OCI-LY3 (cell line): ENCODE measurements at regions not wholly inside any gene's neighbourhood (a gene's known extent, or its start where the extent isn't known, plus 50 kb on each side); places are given as distances from the start of the nearest gene placed in this dataset.

ENCODE experiments used
- H2AFZ ChIP-seq: fragments of 200-600, 300-600 bp; shearing (Covaris generic); 2 replicates; pipeline ENCODE4 v1.6.0; 2014; ENCODE audit warnings: antibody characterized with exemption, low read depth, low read length
- H3K27ac ChIP-seq: fragments of 200-600, 300-600 bp; sonication (generic); 2 replicates; pipeline ENCODE4 v1.5.1; 2014; ENCODE audit warnings: mild to moderate bottlenecking, low read length, moderate library complexity, mixed read lengths
- H3K27me3 ChIP-seq: fragments of 200-600, 300-600 bp; sonication (generic); 2 replicates; pipeline ENCODE4 v1.6.1; 2014; ENCODE audit warnings: low read depth, low read length, mixed read lengths
- H3K36me3 ChIP-seq: fragments of 200-600, 300-600 bp; sonication (generic); replicated peaks from 2 replicates; pipeline ENCODE3; 2014; ENCODE audit warnings: low read depth, low read length, mixed read lengths
- H3K4me1 ChIP-seq: fragments of 300-600, 200-600 bp; sonication (generic); 2 replicates; pipeline ENCODE4 v1.6.1; 2014; ENCODE audit warnings: low read length, mixed read lengths
- H3K4me2 ChIP-seq: fragments of 200-600, 300-600 bp; sonication (generic); 2 replicates; pipeline ENCODE4 v1.6.1; 2014; ENCODE audit warnings: low read length, mixed read lengths
- H3K4me3 ChIP-seq: fragments of 300-600, 200-600 bp; sonication (generic); 2 replicates; pipeline ENCODE4 v1.5.1; 2014; ENCODE audit warnings: antibody characterized with exemption, mild to moderate bottlenecking, low read length, moderate library complexity
- H3K79me2 ChIP-seq: fragments of 300-600, 200-600 bp; shearing (Covaris generic); 2 replicates; pipeline ENCODE4 v1.6.1; 2014; ENCODE audit warnings: mild to moderate bottlenecking, low read length, mixed read lengths
- H3K9ac ChIP-seq: fragments of 300-600, 200-600 bp; shearing (Covaris generic); 2 replicates; pipeline ENCODE4 v1.6.0; 2014; ENCODE audit warnings: mild to moderate bottlenecking, low read length, moderate library complexity
- H3K9me3 ChIP-seq: fragments of 200-600, 300-600 bp; shearing (Covaris generic); 2 replicates; pipeline ENCODE4 v1.6.1; 2014; ENCODE audit warnings: low read length, mixed read lengths; ENCODE audit not compliant: insufficient read depth
- H4K20me1 ChIP-seq: fragments of 200-600, 300-600 bp; sonication (generic); 2 replicates; pipeline ENCODE4 v1.6.1; 2016; ENCODE audit warnings: low read length, mixed read lengths; ENCODE audit not compliant: insufficient read depth
- EZH2phosphoT487 ChIP-seq: fragments of 200-600 bp; shearing (Covaris generic); IDR thresholded peaks from 2 replicates; pipeline ENCODE4 v1.6.1; 2018; ENCODE audit warnings: antibody characterized with exemption, mixed run types, low read depth
- TF ChIP-seq, protein P1 (sequence below): fragments of 200-600, 300-600 bp; sonication (generic); IDR thresholded peaks from 2 replicates; pipeline ENCODE4 v1.5.1; 2014; ENCODE audit warnings: antibody characterized with exemption, low read length, low read depth

DNA sequence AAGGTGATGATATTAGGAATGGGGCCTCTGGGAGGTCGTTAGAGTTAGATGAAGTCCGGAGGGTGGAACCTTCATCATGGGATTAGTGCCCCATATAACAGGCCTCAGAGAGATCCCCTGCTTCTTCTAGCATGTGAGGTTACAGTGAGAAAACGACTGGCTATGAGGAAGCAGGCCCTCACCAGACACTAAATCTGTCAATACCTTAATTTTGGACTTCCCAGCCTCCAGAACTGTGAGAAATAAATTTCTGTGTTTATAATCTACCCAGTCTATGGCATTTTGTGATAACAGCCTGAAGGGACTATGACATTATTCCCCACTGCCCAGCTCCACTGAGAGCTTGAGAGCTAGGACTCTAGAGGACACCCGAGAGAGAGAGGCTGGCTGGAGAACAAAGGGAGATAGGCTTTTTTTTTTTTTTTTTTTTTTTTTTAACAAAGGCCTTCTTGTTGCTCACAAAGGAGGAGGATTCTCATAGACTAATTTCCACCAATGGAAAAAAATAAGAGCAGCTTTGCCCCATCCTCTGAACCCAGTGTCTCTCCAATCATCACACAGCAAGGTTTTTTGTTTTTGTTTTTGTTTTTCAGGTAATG is 87.8 kb upstream of the EEA1 start:
- H3K4me1 ChIP-seq = peaks cover 11% of the 10 kb centered on the region; the same call in 1 of the 2 replicates
- H3K9me3 ChIP-seq = no peaks in the 10 kb centered on the region
- no peak overlapping the region for H3K9ac ChIP-seq
- H3K27ac ChIP-seq = no peak overlapping the region
- no peaks in the 10 kb centered on the region for H4K20me1 ChIP-seq
- TF ChIP-seq, protein P1, sequence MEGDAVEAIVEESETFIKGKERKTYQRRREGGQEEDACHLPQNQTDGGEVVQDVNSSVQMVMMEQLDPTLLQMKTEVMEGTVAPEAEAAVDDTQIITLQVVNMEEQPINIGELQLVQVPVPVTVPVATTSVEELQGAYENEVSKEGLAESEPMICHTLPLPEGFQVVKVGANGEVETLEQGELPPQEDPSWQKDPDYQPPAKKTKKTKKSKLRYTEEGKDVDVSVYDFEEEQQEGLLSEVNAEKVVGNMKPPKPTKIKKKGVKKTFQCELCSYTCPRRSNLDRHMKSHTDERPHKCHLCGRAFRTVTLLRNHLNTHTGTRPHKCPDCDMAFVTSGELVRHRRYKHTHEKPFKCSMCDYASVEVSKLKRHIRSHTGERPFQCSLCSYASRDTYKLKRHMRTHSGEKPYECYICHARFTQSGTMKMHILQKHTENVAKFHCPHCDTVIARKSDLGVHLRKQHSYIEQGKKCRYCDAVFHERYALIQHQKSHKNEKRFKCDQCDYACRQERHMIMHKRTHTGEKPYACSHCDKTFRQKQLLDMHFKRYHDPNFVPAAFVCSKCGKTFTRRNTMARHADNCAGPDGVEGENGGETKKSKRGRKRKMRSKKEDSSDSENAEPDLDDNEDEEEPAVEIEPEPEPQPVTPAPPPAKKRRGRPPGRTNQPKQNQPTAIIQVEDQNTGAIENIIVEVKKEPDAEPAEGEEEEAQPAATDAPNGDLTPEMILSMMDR = no peak
- TF ChIP-seq EZH2phosphoT487 = no peak
- H3K36me3 ChIP-seq = no peaks in the 10 kb centered on the region
- no peak overlapping the region for H3K4me3 ChIP-seq
- H3K4me2 ChIP-seq = no peak overlapping the region
- no peaks in the 10 kb centered on the region for H3K79me2 ChIP-seq
- no peaks in the 10 kb centered on the region for H3K27me3 ChIP-seq
- no peak overlapping the region for H2AFZ ChIP-seq

DNA sequence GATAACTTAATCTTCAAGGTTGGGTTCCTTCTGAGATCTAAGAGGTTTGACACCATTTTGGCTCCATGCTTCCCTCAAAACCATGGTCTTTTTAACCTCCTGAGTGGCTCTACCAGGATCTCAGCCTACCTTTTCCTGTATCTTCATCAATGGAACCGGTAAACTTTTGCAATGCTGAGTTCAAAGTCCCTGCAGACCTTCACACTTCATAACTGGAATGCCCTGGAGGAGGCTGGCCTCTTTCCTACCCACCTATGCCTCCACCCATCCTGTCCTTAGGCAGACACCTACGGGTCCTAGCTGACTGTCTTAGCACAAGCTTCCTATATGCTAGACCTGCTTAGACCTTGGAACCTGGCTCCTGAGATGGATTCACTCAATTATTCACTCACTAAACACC is 89.5 kb upstream of the EEA1 start:
- TF ChIP-seq, protein P1 = no peak
- TF ChIP-seq EZH2phosphoT487 = no peak
- no peaks in the 10 kb centered on the region for H3K27me3 ChIP-seq
- H3K27ac ChIP-seq = no peak overlapping the region

DNA sequence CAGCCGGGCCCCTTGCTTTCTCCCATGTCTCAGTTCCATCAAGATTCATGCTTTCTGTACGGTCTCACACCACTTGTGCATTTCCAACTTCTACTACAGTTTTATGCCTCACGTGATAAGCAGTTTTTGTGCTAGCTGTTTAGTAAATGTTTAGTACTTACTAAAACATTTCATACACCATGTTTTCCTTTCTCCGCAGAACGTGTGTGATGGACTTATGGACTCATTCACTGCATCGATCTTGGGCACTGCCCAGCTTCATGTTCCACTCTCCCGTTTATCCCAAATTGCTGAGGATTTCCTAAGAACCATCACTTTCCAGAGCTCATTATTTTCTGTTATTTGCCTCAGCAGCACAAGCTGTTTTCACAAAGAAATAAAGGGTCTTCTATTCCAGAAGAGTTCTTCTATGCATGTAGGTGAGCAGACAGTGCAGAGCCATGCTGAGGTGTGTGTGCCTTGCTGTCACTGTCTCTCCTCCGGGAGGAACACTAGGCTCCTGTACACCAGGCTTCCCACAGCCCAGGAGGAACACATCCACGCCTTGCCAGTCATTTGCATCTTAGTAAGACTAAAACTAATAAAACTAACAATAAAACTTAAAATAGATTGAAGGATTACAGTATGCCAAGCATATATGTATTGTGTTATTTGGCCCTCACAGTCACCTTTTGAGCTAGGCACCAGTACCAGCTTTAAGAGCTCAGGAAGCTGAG is 90.3 kb upstream of the EEA1 start:
- no peak overlapping the region for H3K9ac ChIP-seq
- H2AFZ ChIP-seq = no peak overlapping the region
- H3K36me3 ChIP-seq = no peaks in the 10 kb centered on the region
- no peaks in the 10 kb centered on the region for H3K79me2 ChIP-seq
- TF ChIP-seq, protein P1 = no peak
- no peak for TF ChIP-seq EZH2phosphoT487
- H3K27ac ChIP-seq = no peak overlapping the region
- no peak overlapping the region for H3K4me2 ChIP-seq
- H3K27me3 ChIP-seq = no peaks in the 10 kb centered on the region
- no peaks in the 10 kb centered on the region for H4K20me1 ChIP-seq
- H3K4me3 ChIP-seq = no peak overlapping the region
- no peaks in the 10 kb centered on the region for H3K9me3 ChIP-seq
- H3K4me1 ChIP-seq = no peaks in the 10 kb centered on the region

More for the DNA sequence above, 89.5 kb upstream of the EEA1 start:
- H3K4me1 ChIP-seq = peaks cover 5% of the 10 kb centered on the region; the same call in 1 of the 2 replicates
- H3K4me2 ChIP-seq = no peak overlapping the region
- no peaks in the 10 kb centered on the region for H3K9me3 ChIP-seq
- no peak overlapping the region for H3K4me3 ChIP-seq
- no peaks in the 10 kb centered on the region for H3K36me3 ChIP-seq
- no peaks in the 10 kb centered on the region for H4K20me1 ChIP-seq
- no peaks in the 10 kb centered on the region for H3K79me2 ChIP-seq
- H2AFZ ChIP-seq = no peak overlapping the region
- H3K9ac ChIP-seq = no peak overlapping the region

DNA sequence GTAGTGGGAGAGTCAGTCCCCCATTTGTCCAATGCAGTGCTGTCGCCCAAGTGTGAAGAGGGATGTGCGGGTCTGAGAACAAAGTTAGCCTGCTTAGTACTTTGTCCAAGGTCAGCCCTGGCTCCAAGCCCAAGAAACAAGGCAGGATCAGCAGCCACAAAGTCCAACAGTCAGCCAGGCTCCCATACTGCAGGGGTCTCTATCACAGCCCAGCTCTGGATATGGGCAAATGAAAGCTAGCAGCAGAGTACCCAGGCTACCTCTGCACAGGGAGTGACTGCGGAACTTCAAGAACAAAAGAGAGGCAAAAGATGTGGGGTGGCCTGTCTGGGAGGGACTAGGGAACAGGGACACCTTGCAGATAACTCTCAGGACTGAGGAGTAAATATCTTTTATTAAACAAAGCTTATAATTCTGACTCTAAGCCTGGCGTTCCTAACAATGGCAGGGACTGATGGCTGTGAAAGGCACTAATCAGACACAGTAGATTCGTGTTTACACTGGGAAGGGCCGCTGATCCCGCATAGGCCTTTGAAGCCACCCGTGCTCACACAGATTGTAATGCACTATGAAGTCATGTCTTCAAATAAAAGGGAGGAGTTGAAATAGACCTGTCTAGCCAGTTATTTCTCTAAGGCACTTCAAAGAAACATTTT is 91.0 kb upstream of the EEA1 start:
- no peak overlapping the region for H2AFZ ChIP-seq
- no peak overlapping the region for H3K4me3 ChIP-seq
- H3K9ac ChIP-seq = no peak overlapping the region
- no peak for TF ChIP-seq EZH2phosphoT487
- TF ChIP-seq, protein P1 = no peak
- no peaks in the 10 kb centered on the region for H3K4me1 ChIP-seq
- H4K20me1 ChIP-seq = no peaks in the 10 kb centered on the region
- no peak overlapping the region for H3K4me2 ChIP-seq
- H3K36me3 ChIP-seq = no peaks in the 10 kb centered on the region
- no peaks in the 10 kb centered on the region for H3K27me3 ChIP-seq
- H3K79me2 ChIP-seq = no peaks in the 10 kb centered on the region
- H3K27ac ChIP-seq = no peak overlapping the region
- H3K9me3 ChIP-seq = no peaks in the 10 kb centered on the region
